Naive B cell (primary cell): ENCODE measurements at regions not wholly inside any gene's neighbourhood (a gene's known extent, or its start where the extent isn't known, plus 50 kb on each side); places are given as distances from the start of the nearest gene placed in this dataset.

Source experiments
- ATAC-seq, 2 donors: fragments of 150-1000 bp; cut with Tn5 transposase; 2 replicates each; pipeline ENCODE4 v1.10.0; 2021; ENCODE audit warnings: low read depth in 2 of 2, mild to moderate bottlenecking in 2 of 2, moderate library complexity in 2 of 2
- DNase-seq: peaks from one replicate; pipeline ENCODE4 v3.0.0; 2022
- H3K27ac Mint-ChIP-seq, 6 donors: one replicate each; pipeline ENCODE4 v1.8.0; 2020 to 2022; ENCODE audit warnings: mild to moderate bottlenecking in 6 of 6, mixed read lengths in 6 of 6, moderate library complexity in 5 of 6, inconsistent platforms in 2 of 6
- H3K27me3 Mint-ChIP-seq, 3 donors: one replicate each; pipeline ENCODE4 v1.8.0; 2021 to 2022; ENCODE audit warnings: mixed read lengths in 3 of 3, mild to moderate bottlenecking in 1 of 3
- H3K36me3 Mint-ChIP-seq, 2 donors: one replicate each; pipeline ENCODE4 v1.8.0; 2020 to 2022; ENCODE audit warnings: mixed read lengths in 2 of 2, inconsistent platforms in 1 of 2, mild to moderate bottlenecking in 1 of 2
- H3K4me1 Mint-ChIP-seq, 3 donors: one replicate each; pipeline ENCODE4 v1.8.0; 2020 to 2022; ENCODE audit warnings: mixed read lengths in 3 of 3, inconsistent platforms in 1 of 3, mild to moderate bottlenecking in 1 of 3, moderate library complexity in 1 of 3
- H3K4me3 Mint-ChIP-seq, 8 donors: one replicate each; pipeline ENCODE4 v1.8.0; 2020 to 2022; ENCODE audit warnings: mild to moderate bottlenecking in 8 of 8, mixed read lengths in 8 of 8, moderate library complexity in 8 of 8, inconsistent platforms in 2 of 8
- H3K9me3 Mint-ChIP-seq, 7 donors: one replicate each; pipeline ENCODE4 v1.8.0; 2020 to 2022; ENCODE audit warnings: mixed read lengths in 7 of 7, mild to moderate bottlenecking in 5 of 7, inconsistent platforms in 2 of 7, moderate library complexity in 1 of 7

DNA sequence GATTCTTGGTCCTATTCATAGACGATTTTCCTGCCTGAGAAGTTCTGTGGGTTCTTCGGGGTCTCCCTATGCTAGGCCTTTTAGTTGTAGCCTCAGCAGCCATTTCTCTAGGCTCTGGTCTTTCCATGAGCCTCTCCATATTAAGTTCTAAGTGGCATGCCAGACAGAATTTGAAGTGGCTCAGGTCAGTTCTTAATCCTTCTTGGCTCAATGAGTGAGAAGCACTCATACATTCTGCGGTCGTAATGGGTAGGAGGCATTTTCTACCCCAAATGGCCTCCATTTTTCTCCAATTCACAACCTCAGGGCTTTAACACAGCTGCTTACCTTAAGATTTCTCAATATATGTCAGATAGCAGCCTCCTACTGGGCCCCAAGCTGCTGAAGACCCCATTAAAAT is 405.3 kb upstream of the GALNT5 start:
- Mint-ChIP-seq H3K4me3 (no peak overlapping the region), H3K36me3 (no peaks in the 10 kb centered on the region), H3K27me3 (no peaks in the 10 kb centered on the region), H3K4me1 (no peaks in the 10 kb centered on the region), H3K27ac (no peak overlapping the region), H3K9me3 (peaks cover 0 to 5% (median 0%) of the 10 kb centered on the region in 7 donors)
- DNase-seq (no peak), ATAC-seq (no peak)

- no peaks in the 10 kb centered on the region for H3K27me3 Mint-ChIP-seq
- H3K27ac Mint-ChIP-seq = no peak overlapping the region
- H3K4me1 Mint-ChIP-seq = no peaks in the 10 kb centered on the region
- ATAC-seq (no peak), DNase-seq (no peak)
- no peaks in the 10 kb centered on the region for H3K36me3 Mint-ChIP-seq
- peaks cover 0 to 5% (median 0%) of the 10 kb centered on the region in 7 donors for H3K9me3 Mint-ChIP-seq
- H3K4me3 Mint-ChIP-seq = no peak overlapping the region
Observed at GRCh38 chr2:156852681-156853080, 404.8 kb upstream of the GALNT5 start.

GRCh38 chr2:156864325-156864724 is 393.2 kb upstream of the GALNT5 start:
- ATAC-seq = no peak
- Mint-ChIP-seq H3K4me1 (no peaks in the 10 kb centered on the region), H3K27ac (no peak overlapping the region), H3K4me3 (peak overlapping the region in 1 of 8 donors; percentile 52), H3K27me3 (peaks cover 0 to 3% (median 0%) of the 10 kb centered on the region in 3 donors), H3K36me3 (no peaks in the 10 kb centered on the region), H3K9me3 (no peaks in the 10 kb centered on the region)
- DNase-seq = no peak

- ATAC-seq (no peak), DNase-seq (no peak)
- Mint-ChIP-seq H3K27me3 (peaks cover 0 to 3% (median 0%) of the 10 kb centered on the region in 3 donors), H3K4me3 (peak overlapping the region in 1 of 8 donors; percentile 52), H3K4me1 (no peaks in the 10 kb centered on the region), H3K27ac (no peak overlapping the region), H3K36me3 (no peaks in the 10 kb centered on the region), H3K9me3 (no peaks in the 10 kb centered on the region)
Observed at GRCh38 chr2:156864753-156865152, 392.8 kb upstream of the GALNT5 start.

- DNase-seq (no peak), ATAC-seq (no peak)
- peaks cover 0 to 2% (median 0%) of the 10 kb centered on the region in 7 donors for H3K9me3 Mint-ChIP-seq
- no peak overlapping the region for H3K27ac Mint-ChIP-seq
- H3K27me3 Mint-ChIP-seq = peaks cover 0 to 3% (median 0%) of the 10 kb centered on the region in 3 donors
- no peaks in the 10 kb centered on the region for H3K4me1 Mint-ChIP-seq
- H3K36me3 Mint-ChIP-seq = no peaks in the 10 kb centered on the region
- no peak overlapping the region for H3K4me3 Mint-ChIP-seq
Observed at GRCh38 chr2:156867201-156867600, 390.3 kb upstream of the GALNT5 start.

DNA sequence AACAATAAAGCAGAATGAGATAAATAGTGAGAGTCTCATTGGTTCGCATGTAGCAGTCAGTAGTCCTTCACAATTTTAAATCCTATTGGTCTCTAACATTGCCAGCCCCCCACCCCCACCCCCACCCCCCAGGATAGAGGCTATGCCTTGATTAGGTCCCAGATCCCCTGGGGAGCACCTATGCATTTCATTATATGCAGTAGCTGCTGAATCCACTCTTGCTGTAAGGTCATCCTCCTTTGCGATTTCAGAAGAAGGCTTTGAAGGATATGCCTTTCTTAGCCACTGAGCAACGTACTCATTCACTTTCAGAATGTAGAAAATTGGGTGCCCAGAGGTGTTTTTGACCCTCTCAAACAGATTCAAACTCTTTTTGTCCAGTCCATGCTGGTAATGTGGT is 382.8 kb upstream of the GALNT5 start:
- H3K4me3 Mint-ChIP-seq = no peak overlapping the region
- peaks cover 0 to 3% (median 0%) of the 10 kb centered on the region in 3 donors for H3K27me3 Mint-ChIP-seq
- H3K27ac Mint-ChIP-seq = no peak overlapping the region
- no peaks in the 10 kb centered on the region for H3K36me3 Mint-ChIP-seq
- H3K9me3 Mint-ChIP-seq = peaks cover 0 to 6% (median 3%) of the 10 kb centered on the region in 7 donors
- no peak for DNase-seq
- H3K4me1 Mint-ChIP-seq = no peaks in the 10 kb centered on the region
- no peak for ATAC-seq

DNA sequence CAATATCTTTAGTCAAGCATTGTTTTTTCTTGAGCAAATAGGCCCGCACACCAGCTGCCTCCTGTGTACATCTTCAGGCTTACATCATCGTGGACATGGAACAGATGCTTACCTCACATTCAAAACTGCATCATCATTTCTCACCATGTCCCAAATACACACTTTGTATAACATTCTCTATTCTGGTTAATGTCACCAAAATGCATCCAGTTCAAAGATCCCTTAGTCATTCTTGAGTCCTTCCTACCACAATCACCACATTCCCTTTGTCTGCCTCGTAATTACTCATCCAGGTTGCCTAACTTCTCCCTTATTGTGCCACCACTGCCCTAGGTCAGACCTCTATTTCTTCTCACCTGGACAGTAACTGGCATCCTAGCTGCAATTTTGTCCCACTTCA is 373.7 kb upstream of the GALNT5 start:
- no peak for ATAC-seq
- Mint-ChIP-seq H3K9me3 (peaks cover 0 to 3% (median 0%) of the 10 kb centered on the region in 7 donors), H3K4me1 (no peaks in the 10 kb centered on the region), H3K36me3 (no peaks in the 10 kb centered on the region), H3K27me3 (peaks cover 0 to 5% (median 0%) of the 10 kb centered on the region in 3 donors), H3K4me3 (no peak overlapping the region), H3K27ac (no peak overlapping the region)
- DNase-seq = no peak

- ATAC-seq = no peak
- H3K27ac Mint-ChIP-seq = no peak overlapping the region
- no peak overlapping the region for H3K4me3 Mint-ChIP-seq
- H3K4me1 Mint-ChIP-seq = no peaks in the 10 kb centered on the region
- no peaks in the 10 kb centered on the region for H3K36me3 Mint-ChIP-seq
- DNase-seq = no peak
- H3K9me3 Mint-ChIP-seq = peaks cover 0 to 3% (median 0%) of the 10 kb centered on the region in 7 donors
- H3K27me3 Mint-ChIP-seq = peaks cover 0 to 5% (median 0%) of the 10 kb centered on the region in 3 donors
Observed at GRCh38 chr2:156884216-156884615, 373.3 kb upstream of the GALNT5 start.

DNA sequence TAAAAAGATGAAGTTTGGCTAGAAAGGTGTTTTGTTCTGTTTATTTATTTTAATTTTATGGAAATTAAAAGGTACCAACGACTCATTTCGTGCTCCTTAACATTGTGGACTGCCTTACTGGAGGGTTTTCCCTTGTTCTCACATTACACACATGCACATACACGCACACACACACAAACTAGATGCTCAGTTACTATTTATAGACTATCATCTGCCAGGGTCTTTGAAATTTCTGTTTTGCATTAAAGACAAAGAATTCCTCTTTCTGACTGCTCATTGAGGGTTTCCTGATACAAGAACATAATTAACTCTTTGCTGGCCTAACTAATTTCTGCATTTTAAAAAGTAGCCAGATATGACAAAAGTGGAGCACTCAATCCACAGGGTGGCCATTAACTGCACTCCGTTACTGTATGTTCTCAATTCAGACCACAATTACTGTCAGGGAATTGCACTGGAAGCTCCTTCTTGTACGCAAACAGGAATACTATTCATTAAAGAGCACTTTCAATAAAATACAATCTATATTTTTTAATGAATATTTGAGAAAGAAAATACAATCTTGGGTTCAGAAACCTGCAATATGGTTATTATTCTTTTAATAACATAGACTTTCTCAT is 366.9 kb upstream of the GALNT5 start:
- peak overlapping the region in 1 of 6 donors; percentile 8 for H3K27ac Mint-ChIP-seq
- peaks cover 9 to 21% (median 16%) of the 10 kb centered on the region in 3 donors for H3K27me3 Mint-ChIP-seq
- no peak overlapping the region for H3K4me3 Mint-ChIP-seq
- ATAC-seq (no peak), DNase-seq (no peak)
- H3K9me3 Mint-ChIP-seq = no peaks in the 10 kb centered on the region
- H3K36me3 Mint-ChIP-seq = no peaks in the 10 kb centered on the region
- H3K4me1 Mint-ChIP-seq = peaks cover 0 to 2% (median 0%) of the 10 kb centered on the region in 3 donors

DNA sequence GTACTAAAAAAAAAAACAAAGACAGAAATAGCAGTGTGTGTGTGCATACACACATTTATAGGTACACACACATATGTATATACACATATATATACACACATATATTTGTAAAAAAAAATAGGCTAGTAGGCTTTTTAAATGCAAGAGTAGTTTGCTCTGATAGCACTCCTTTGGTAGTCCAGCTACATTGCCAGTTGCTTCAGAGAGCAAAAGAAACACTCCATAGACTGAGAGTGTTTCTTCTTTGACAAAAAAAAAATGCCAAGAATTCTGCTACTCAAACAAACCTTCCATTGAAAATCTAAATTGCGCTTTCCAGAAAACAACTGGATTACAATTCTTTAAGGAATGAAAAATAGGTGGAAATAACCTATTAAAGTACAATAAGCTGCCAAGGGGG is 365.9 kb upstream of the GALNT5 start:
- no peak overlapping the region for H3K27ac Mint-ChIP-seq
- DNase-seq = no peak
- no peak overlapping the region for H3K4me3 Mint-ChIP-seq
- H3K9me3 Mint-ChIP-seq = no peaks in the 10 kb centered on the region
- ATAC-seq = no peak
- peaks cover 16 to 30% (median 22%) of the 10 kb centered on the region in 3 donors for H3K27me3 Mint-ChIP-seq
- peaks cover 0 to 2% (median 0%) of the 10 kb centered on the region in 3 donors for H3K4me1 Mint-ChIP-seq
- H3K36me3 Mint-ChIP-seq = no peaks in the 10 kb centered on the region

- DNase-seq (peak; percentile 1), ATAC-seq (no peak)
- Mint-ChIP-seq H3K4me3 (no peak overlapping the region), H3K36me3 (no peaks in the 10 kb centered on the region), H3K9me3 (peaks cover 0 to under 1% (median 0%) of the 10 kb centered on the region in 7 donors), H3K27ac (no peak overlapping the region), H3K4me1 (peaks cover 0 to 2% (median 0%) of the 10 kb centered on the region in 3 donors), H3K27me3 (peaks cover 17 to 30% (median 22%) of the 10 kb centered on the region in 3 donors)
Observed at GRCh38 chr2:156892467-156893281, 364.8 kb upstream of the GALNT5 start.

GRCh38 chr2:156896294-156896693 is 361.2 kb upstream of the GALNT5 start:
- H3K27ac Mint-ChIP-seq = no peak overlapping the region
- H3K36me3 Mint-ChIP-seq = no peaks in the 10 kb centered on the region
- peaks cover 17 to 30% (median 28%) of the 10 kb centered on the region in 3 donors for H3K27me3 Mint-ChIP-seq
- DNase-seq = no peak
- peak overlapping the region in 1 of 8 donors; percentile 21 for H3K4me3 Mint-ChIP-seq
- H3K4me1 Mint-ChIP-seq = peaks cover 0 to 2% (median 0%) of the 10 kb centered on the region in 3 donors
- ATAC-seq = no peak
- H3K9me3 Mint-ChIP-seq = peaks cover 0 to 5% (median 3%) of the 10 kb centered on the region in 7 donors

- ATAC-seq = no peak
- Mint-ChIP-seq H3K9me3 (peaks cover 0 to 5% (median 3%) of the 10 kb centered on the region in 7 donors), H3K36me3 (no peaks in the 10 kb centered on the region), H3K27me3 (peaks cover 11 to 23% (median 23%) of the 10 kb centered on the region in 3 donors), H3K4me3 (no peak overlapping the region), H3K27ac (no peak overlapping the region), H3K4me1 (peaks cover 0 to 2% (median 0%) of the 10 kb centered on the region in 3 donors)
- no peak for DNase-seq
Observed at GRCh38 chr2:156897548-156897947, 360.0 kb upstream of the GALNT5 start.
